SK-N-SH treated with all-trans-retinoic acid at 6 μM for 48 hours (cell line): ENCODE measurements at regions not wholly inside any gene's neighbourhood (a gene's known extent, or its start where the extent isn't known, plus 50 kb on each side); places are given as distances from the start of the nearest gene placed in this dataset.

ENCODE experiments used
- ATAC-seq: fragments of 200-7000 bp; cut with Tn5 transposase; 3 replicates; pipeline ENCODE4 v1.9.1; 2020; ENCODE audit warnings: mild to moderate bottlenecking, moderate library complexity
- ARNTL ChIP-seq: fragments of 450-650 bp; formaldehyde crosslinking; IDR thresholded peaks from 2 replicates; pipeline ENCODE4 v1.5.0; 2020; ENCODE audit warnings: low read depth, mild to moderate bottlenecking, moderate library complexity, borderline replicate concordance
- BACH2 ChIP-seq: fragments of 250-450 bp; sonication (Bioruptor Pico); IDR thresholded peaks from 2 replicates; pipeline ENCODE4 v1.9.0; 2021; ENCODE audit warnings: mild to moderate bottlenecking, borderline replicate concordance
- CSDC2 ChIP-seq: fragments of 250-450 bp; sonication (Bioruptor Pico); IDR thresholded peaks from 2 replicates; pipeline ENCODE4 v1.5.0; 2020; ENCODE audit warnings: mild to moderate bottlenecking, moderate library complexity
- ESRRG ChIP-seq: fragments of 250-450 bp; sonication (Bioruptor Pico); IDR thresholded peaks from 2 replicates; pipeline ENCODE4 v1.6.1; 2021; ENCODE audit warnings: mild to moderate bottlenecking
- GLIS3 ChIP-seq: fragments of 250-450 bp; sonication (Bioruptor Pico); IDR thresholded peaks from 2 replicates; pipeline ENCODE4 v1.5.0; 2020; ENCODE audit warnings: mild to moderate bottlenecking, moderate library complexity
- ISL1 ChIP-seq: fragments of 250-450 bp; sonication (Bioruptor Pico); IDR thresholded peaks from 2 replicates; pipeline ENCODE4 v2.1.2; 2022; ENCODE audit warnings: mild to moderate bottlenecking, moderate library complexity
- SNAI2 ChIP-seq: fragments of 250-450 bp; sonication (Bioruptor Pico); IDR thresholded peaks from 2 replicates; pipeline ENCODE4 v1.5.0; 2020; ENCODE audit warnings: mild to moderate bottlenecking, moderate library complexity
- TCF4 ChIP-seq: fragments of 250-450 bp; sonication (Bioruptor Pico); IDR thresholded peaks from 2 replicates; pipeline ENCODE4 v1.8.0; 2021; ENCODE audit warnings: mild to moderate bottlenecking, moderate library complexity, borderline replicate concordance
- ZFP3 ChIP-seq: fragments of 250-450 bp; sonication (Bioruptor Pico); IDR thresholded peaks from 2 replicates; pipeline ENCODE4 v1.5.0; 2020; ENCODE audit warnings: mild to moderate bottlenecking, moderate library complexity
- ZNF565 ChIP-seq: fragments of 450-650 bp; formaldehyde crosslinking; conservative IDR thresholded peaks from 2 replicates; pipeline ENCODE4 v1.5.0; 2020; ENCODE audit warnings: low read depth, mild to moderate bottlenecking, moderate library complexity
- ZNF70 ChIP-seq: fragments of 450-650 bp; formaldehyde crosslinking; IDR thresholded peaks from 2 replicates; pipeline ENCODE4 v1.5.0; 2020; ENCODE audit warnings: mild to moderate bottlenecking, moderate library complexity
- ZNF8 ChIP-seq: fragments of 450-650 bp; formaldehyde crosslinking; IDR thresholded peaks from 2 replicates; pipeline ENCODE4 v1.5.0; 2020; ENCODE audit warnings: mild to moderate bottlenecking, moderate library complexity
- TF ChIP-seq, protein P1 (sequence below): fragments of 250-450 bp; sonication (Bioruptor Pico); IDR thresholded peaks from 2 replicates; pipeline ENCODE4 v1.8.0; 2020; ENCODE audit warnings: mild to moderate bottlenecking, moderate library complexity, borderline replicate concordance
- TF ChIP-seq, protein P2 (sequence below): fragments of 250-450 bp; sonication (Bioruptor Pico); IDR thresholded peaks from 2 replicates; pipeline ENCODE4 v1.8.0; 2021; ENCODE audit warnings: low read depth, mild to moderate bottlenecking, moderate library complexity, borderline replicate concordance
- TF ChIP-seq, protein P3 (sequence below): fragments of 250-450 bp; sonication (Bioruptor Pico); IDR thresholded peaks from 2 replicates; pipeline ENCODE4 v1.5.1; 2020; ENCODE audit warnings: low read depth, mild to moderate bottlenecking, moderate library complexity
- TF ChIP-seq, protein P4 (sequence below): fragments of 250-450 bp; sonication (Bioruptor Pico); IDR thresholded peaks from 2 replicates; pipeline ENCODE4 v1.5.0; 2020; ENCODE audit warnings: mild to moderate bottlenecking, moderate library complexity

DNA sequence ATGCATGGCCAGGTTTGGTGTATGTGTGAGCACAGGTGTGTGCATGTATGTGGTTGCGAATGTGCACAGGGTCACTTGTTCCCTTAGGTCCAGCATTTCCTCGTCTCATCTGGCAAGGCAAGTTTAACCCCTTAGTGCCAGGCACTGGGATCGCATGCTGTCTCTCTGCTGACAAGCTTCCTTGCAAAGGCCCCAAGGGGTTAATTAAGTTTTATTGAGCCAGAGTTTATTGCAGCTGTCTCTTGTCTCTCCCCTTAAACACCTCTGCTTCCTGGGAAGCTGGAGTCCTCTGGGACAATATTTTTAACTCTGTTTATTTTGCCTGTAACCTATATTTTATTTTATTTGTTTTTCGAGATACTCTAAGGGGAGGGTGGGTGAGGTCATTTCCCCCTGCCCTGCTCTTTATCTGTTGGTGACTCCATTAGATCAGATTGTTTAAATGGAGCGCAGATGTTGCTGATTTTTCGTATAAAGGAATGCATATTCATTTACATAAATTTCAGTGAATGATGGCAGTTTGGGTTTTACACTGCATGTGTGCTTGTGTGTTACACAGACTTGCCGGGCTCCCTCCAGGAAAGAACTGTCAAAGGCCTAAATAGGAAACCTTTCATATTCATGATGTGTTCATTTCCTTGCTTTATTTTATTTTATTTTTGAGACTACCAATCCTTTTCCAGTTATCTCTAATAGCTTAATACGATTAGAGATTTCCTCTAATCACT, 99.7 kb downstream of the CBLN1 start:
- TF ChIP-seq, protein P1, sequence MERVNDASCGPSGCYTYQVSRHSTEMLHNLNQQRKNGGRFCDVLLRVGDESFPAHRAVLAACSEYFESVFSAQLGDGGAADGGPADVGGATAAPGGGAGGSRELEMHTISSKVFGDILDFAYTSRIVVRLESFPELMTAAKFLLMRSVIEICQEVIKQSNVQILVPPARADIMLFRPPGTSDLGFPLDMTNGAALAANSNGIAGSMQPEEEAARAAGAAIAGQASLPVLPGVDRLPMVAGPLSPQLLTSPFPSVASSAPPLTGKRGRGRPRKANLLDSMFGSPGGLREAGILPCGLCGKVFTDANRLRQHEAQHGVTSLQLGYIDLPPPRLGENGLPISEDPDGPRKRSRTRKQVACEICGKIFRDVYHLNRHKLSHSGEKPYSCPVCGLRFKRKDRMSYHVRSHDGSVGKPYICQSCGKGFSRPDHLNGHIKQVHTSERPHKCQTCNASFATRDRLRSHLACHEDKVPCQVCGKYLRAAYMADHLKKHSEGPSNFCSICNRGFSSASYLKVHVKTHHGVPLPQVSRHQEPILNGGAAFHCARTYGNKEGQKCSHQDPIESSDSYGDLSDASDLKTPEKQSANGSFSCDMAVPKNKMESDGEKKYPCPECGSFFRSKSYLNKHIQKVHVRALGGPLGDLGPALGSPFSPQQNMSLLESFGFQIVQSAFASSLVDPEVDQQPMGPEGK (CRISPR knock-in tag): no peak
- no peak for TF ChIP-seq GLIS3 (CRISPR knock-in tag)
- no peak for TF ChIP-seq ZNF70 (CRISPR knock-in tag)
- TF ChIP-seq, protein P2, sequence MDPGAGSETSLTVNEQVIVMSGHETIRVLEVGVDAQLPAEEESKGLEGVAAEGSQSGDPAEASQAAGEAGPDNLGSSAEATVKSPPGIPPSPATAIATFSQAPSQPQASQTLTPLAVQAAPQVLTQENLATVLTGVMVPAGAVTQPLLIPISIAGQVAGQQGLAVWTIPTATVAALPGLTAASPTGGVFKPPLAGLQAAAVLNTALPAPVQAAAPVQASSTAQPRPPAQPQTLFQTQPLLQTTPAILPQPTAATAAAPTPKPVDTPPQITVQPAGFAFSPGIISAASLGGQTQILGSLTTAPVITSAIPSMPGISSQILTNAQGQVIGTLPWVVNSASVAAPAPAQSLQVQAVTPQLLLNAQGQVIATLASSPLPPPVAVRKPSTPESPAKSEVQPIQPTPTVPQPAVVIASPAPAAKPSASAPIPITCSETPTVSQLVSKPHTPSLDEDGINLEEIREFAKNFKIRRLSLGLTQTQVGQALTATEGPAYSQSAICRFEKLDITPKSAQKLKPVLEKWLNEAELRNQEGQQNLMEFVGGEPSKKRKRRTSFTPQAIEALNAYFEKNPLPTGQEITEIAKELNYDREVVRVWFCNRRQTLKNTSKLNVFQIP (CRISPR knock-in tag): no peak
- TF ChIP-seq CSDC2: no peak
- TF ChIP-seq ZNF8 (CRISPR knock-in tag): no peak
- TF ChIP-seq, protein P3, sequence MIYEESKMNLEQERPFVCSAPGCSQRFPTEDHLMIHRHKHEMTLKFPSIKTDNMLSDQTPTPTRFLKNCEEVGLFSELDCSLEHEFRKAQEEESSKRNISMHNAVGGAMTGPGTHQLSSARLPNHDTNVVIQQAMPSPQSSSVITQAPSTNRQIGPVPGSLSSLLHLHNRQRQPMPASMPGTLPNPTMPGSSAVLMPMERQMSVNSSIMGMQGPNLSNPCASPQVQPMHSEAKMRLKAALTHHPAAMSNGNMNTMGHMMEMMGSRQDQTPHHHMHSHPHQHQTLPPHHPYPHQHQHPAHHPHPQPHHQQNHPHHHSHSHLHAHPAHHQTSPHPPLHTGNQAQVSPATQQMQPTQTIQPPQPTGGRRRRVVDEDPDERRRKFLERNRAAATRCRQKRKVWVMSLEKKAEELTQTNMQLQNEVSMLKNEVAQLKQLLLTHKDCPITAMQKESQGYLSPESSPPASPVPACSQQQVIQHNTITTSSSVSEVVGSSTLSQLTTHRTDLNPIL (CRISPR knock-in tag): no peak
- no peak for TF ChIP-seq ZFP3 (CRISPR knock-in tag)
- TF ChIP-seq, all 23 proteins: peak for 0
- no peak for ATAC-seq

DNA sequence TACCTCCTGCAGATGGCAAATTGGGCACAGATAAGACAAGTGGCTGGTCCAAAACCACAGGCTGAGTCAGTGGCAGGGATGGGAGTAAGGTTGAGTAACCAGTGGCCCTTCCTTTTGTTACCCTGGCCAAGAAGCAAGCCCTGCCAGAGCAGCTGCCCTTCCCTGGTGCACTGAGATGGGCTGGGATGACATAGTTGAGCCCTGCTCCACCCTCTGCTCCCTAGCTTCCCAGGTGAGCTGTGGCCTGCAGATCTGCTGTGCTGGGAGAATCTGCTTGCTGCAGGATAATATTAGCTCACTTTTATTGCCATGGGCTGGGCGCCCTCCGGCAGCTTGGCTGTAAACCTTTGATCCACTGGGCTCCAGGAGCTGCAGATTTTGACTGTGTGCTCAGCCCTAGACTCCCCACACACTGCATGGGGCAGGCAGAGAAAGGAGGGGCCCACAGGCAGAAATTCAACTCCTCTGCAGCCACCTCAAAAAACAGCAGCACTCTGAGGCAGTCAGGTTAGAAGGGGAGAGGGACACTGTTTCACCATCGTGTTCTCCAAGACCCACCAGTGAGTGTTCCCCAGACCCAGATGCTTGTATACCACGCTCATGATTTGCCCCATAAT, 101.8 kb downstream of the CBLN1 start:
- ATAC-seq: no peak
- no peak for TF ChIP-seq ISL1 (CRISPR knock-in tag)
- no peak for TF ChIP-seq CSDC2
- no peak for TF ChIP-seq ARNTL
- TF ChIP-seq, protein P1 (CRISPR knock-in tag): no peak
- TF ChIP-seq ZNF565: no peak
- TF ChIP-seq, protein P2 (CRISPR knock-in tag): no peak
- no peak for TF ChIP-seq BACH2 (CRISPR knock-in tag)
- no peak for TF ChIP-seq TCF4 (CRISPR knock-in tag)
- TF ChIP-seq, protein P4, sequence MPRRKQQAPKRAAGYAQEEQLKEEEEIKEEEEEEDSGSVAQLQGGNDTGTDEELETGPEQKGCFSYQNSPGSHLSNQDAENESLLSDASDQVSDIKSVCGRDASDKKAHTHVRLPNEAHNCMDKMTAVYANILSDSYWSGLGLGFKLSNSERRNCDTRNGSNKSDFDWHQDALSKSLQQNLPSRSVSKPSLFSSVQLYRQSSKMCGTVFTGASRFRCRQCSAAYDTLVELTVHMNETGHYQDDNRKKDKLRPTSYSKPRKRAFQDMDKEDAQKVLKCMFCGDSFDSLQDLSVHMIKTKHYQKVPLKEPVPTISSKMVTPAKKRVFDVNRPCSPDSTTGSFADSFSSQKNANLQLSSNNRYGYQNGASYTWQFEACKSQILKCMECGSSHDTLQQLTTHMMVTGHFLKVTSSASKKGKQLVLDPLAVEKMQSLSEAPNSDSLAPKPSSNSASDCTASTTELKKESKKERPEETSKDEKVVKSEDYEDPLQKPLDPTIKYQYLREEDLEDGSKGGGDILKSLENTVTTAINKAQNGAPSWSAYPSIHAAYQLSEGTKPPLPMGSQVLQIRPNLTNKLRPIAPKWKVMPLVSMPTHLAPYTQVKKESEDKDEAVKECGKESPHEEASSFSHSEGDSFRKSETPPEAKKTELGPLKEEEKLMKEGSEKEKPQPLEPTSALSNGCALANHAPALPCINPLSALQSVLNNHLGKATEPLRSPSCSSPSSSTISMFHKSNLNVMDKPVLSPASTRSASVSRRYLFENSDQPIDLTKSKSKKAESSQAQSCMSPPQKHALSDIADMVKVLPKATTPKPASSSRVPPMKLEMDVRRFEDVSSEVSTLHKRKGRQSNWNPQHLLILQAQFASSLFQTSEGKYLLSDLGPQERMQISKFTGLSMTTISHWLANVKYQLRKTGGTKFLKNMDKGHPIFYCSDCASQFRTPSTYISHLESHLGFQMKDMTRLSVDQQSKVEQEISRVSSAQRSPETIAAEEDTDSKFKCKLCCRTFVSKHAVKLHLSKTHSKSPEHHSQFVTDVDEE: no peak
- no peak for TF ChIP-seq ZFP3 (CRISPR knock-in tag)
- TF ChIP-seq ZNF8 (CRISPR knock-in tag): no peak
- TF ChIP-seq SNAI2 (CRISPR knock-in tag): no peak
- TF ChIP-seq ESRRG (CRISPR knock-in tag): no peak

DNA sequence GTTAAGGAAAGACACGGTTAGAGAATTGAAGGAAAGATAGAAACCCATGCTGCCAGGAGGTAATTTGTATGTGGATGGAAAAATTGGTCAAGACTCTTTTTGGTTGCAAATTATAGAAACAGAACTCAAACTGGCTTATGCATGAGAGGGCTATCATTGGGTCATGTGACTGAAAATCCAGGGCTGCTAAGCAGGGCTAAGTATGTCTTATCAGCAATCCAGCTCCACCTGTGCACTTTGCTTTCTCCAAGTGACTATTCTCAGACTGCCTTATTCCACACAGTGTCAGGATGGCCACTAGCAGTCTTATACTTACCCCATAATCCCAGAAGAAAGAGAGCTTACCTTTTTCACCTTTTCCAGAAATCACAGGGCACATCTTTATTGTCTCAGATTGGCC, 113.5 kb downstream of the CBLN1 start:
- no peak for ATAC-seq
- no peak for TF ChIP-seq ISL1 (CRISPR knock-in tag)
- TF ChIP-seq ZNF8 (CRISPR knock-in tag): no peak
- no peak for TF ChIP-seq BACH2 (CRISPR knock-in tag)
- TF ChIP-seq, protein P4: no peak
- TF ChIP-seq, protein P3 (CRISPR knock-in tag): no peak
- no peak for TF ChIP-seq TCF4 (CRISPR knock-in tag)
